ENCODE measurements at regions not wholly inside any gene's neighbourhood (a gene's known extent, or its start where the extent isn't known, plus 50 kb on each side); places are given as distances from the start of the nearest gene placed in this dataset.

- no peak for DNase-seq
Measured at GRCh38 chr10:110416776-110417711, 80.7 kb upstream of the DUSP5 start.

DNA sequence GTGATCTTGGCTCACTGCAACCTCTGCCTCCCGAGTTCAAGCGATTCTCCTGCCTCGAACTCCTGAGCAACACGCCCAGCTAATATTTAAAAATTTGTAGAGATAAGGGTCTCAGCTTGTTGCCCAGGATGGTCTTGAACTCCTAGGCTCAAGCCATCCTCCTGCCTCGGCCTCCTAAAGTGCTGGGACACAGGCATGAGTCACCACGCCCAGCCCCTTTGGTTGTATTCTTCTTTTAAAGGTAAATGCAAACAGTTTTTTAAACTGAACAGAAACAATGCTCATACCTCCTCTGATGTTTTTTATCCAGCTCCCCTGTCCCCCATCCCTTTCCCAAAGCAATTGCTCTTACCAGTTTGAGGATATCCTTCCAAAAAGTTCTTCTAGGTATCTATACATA is 79.5 kb upstream of the DUSP5 start:
- no peak for DNase-seq

DNA sequence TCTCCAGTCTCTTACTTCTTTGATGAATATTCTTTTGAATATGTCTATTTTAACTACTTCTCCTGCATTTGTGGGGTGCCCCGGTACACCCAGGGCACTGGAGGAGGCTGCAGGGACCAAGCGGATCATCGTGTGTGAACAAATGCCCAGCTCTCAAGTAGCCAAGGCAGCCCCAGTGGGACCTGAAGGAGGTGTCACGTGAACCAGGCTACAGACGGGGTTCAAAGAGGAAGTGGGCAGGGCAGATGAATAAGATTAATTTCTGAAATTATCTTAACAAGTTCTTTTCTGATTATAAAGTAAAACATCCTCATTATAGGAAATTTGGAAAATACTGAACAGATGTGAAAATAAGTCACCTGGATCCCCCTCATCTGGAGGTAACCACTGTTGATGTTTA is 78.4 kb upstream of the DUSP5 start:
- no peak for DNase-seq

DNA sequence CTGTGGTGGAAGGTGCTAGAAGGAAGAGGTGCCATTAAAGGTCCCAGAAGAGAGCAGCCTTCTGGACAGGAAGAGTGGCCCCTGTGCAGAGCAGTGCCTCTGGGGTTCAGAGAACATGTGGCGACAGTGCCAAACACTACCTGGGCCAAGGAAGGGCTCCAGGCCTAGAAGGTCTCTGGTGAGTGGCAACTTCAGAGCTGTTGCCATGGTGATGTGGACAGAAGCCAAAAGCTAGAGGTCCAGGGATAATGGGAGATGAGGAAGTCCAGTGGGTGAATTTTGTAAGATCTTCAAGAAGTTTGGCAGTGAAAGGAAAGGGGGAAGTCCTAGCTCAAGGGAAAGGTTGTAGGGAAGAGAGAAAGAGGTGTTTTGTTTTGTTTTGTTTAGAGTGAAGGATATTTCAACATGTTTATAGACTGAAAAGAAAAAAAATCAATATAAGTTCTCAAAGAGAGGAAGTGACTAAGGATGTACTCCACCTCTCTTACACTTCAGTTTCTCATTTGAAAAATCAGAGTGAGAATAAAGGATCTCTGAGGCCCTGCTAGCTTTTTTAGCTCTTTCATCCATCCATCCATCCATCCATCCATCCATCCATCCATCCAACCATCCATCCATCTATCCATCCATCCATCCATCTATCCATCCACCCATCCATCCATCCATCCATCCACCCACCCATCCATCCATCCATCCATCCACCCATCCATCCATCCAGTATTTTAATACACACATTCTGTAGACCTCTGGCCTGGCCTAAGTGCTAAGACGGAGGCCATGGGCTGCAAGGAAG is 77.1 kb upstream of the DUSP5 start:
- no peak for DNase-seq

GRCh38 chr10:110421512-110422138 is 76.1 kb upstream of the DUSP5 start:
- no peak for DNase-seq

GRCh38 chr10:110422548-110422947 is 75.2 kb upstream of the DUSP5 start:
- DNase-seq, result no peak

DNA sequence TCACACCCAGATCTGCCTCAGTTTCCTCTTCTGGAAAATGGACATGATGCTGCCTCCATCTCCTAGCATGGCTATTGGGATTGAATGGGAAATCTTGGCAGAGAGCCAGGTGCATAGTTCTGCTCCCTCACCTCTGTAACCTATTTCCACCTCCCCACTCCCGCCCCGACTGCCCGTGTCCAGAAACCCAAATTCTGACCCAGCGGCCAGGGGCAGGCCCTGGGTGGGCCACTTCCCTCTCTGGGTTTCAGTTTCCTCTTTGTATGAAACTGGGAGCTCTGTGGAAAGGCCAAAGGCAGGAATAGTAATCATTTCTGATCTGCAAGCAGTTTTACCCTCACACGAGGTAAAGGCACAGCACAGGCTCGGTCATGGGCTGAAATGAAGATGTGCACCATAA is 74.1 kb upstream of the DUSP5 start:
- DNase-seq, result no peak

GRCh38 chr10:110425684-110426293 is 71.9 kb upstream of the DUSP5 start:
- no peak for DNase-seq

DNA sequence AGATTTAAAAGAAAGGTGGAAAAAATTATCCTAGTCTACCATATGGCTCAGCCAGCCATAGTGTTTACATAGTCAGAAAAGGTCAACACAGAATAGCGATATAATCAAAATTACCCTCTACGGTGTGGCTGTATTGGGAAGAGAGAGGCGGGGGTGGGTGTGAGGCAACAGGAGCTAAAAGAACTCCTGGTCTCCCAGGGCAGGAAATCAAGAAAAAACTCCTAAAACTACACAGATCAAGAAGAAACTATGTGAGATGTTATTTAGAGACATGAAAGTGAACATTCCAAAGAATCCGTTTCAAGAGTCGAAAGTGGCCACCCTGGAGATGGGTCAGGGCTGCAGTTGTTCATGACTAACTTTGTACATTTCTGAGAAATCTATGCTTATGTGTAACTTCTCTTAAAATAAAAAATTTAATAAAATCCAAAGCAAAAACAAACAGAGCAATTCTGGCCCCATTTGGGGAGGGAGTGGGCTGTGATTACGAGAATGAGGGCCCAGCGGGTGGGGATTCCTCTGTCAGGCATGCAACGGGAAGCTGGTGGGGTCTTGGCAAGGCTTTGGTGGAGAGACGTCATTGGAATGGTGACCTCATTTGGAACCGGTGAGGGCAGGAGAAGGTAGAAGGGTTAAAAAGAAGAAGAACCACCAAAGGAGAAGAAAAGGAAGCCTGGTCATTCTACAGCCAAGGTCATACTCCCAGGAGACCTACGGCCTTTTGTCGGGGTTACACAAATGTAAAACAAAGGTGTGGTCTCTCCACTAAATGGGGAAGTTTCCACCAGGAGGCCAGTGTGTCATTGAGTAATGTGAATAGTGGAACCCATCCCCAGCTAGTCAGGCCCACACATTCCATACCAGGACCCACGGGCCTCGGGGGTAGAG is 71.2 kb upstream of the DUSP5 start:
- DNase-seq, result peak; percentile 9

GRCh38 chr10:110429301-110429700 is 68.4 kb upstream of the DUSP5 start:
- DNase-seq, result no peak

DNA sequence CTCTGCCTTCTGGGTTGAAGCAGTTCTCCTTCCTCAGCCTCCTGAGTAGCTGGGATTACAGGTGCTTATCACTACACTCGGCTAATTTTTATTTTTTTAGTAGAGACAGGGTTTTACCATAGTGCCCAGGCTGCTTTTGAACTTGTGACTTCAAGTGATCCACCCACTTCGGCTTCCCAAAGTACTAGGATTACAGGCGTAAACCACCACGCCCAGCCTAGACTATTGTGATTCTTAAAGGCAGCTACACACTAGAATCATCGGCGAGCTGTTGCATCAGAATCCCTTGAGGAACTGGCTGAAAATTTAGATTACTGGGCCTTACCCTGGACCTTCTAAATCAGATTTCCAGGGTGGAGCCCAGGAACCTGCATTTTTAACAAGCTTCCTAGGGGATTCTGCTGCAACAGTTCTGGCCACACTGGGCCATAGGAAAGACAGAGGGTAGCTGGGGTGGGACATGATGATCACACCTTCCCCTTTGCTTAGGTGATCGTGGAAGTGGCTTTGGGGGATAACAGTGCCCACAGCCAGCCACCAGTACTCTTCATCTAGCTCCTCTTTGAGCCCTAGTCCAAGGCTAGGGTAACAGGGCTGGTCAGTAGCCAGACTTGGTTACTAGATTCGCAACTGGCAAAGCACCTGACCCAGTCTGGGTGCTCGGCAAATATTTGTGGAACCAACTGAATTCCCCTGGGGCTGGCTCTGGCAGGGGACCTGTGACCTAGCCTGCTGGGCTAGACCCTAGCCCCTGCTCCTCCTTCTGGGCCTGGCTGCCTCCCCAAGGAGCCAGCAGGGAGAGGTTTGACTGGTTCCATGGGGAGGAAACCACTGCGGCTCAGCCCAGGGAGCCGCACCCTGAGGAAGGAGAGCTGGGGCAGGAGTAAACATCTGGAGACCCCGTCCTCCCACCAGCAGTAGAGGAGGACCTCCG is 67.1 kb upstream of the DUSP5 start:
- no peak for DNase-seq

- DNase-seq, result no peak
Measured at GRCh38 chr10:110431659-110432058, 66.0 kb upstream of the DUSP5 start.

GRCh38 chr10:110432084-110432483 is 65.6 kb upstream of the DUSP5 start:
- DNase-seq, result no peak

GRCh38 chr10:110432814-110433565 is 64.7 kb upstream of the DUSP5 start:
- DNase-seq, result no peak

- DNase-seq, result no peak
Measured at GRCh38 chr10:110433740-110434139, 64.0 kb upstream of the DUSP5 start.

DNA sequence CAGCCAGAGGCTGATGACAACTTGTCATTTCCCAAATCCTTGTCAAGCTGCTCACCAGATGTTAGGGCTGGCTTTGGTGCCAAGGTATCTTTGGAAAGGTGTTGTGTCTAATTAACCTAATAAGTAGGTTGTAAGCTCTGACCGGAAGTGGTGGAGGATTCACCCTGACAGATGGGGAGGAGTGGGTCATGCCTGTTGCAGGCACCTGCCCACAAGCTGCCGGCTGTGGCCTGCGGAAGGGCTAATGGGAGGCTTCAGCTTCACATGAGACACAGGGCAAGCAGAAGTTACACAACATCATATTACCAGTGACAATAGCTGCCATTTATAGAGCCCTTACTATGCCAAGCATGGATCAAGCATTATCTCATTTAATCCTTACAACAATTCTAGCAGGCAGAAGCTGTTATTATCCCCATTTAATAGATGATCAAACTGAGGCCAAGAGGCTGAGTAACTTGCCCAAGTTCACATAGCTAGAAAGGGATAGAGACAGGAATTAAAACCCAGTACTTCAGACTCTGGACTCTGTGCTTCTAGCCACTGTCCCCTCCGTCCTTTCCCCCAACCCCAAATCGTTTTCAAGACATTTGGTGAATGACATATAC is 63.1 kb upstream of the DUSP5 start:
- no peak for DNase-seq

GRCh38 chr10:110436554-110437350 is 61.0 kb upstream of the DUSP5 start:
- DNase-seq, result no peak

GRCh38 chr10:110437351-110437605 is 60.4 kb upstream of the DUSP5 start:
- DNase-seq, result no peak

DNA sequence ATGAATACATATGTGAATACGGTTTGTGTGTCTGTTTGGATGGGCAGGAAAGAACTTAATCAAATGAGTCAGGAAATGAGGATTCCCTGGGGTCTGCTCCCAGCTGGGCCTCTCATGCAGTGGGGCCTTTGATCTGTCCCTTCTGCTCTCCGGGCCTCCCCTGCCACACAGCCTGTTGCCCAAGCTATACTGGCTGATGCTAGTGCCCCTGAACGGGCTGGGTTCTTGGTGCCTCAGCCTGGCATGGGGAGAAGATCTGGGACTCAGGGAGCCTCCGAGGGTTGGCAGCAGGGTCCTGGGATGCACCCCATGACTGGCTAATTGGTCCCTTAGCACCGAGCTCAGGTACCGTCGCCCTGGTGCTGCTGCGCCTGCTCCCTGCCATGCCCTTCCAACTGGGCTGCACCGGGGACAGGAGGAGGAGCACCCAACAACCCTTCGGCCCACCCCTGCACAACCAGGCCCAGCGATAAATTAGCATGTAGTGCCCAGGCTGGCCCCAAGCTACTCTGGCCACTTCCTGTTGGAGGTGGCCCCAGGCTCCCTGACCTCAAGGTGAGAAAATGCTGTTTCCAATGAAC is 59.9 kb upstream of the DUSP5 start:
- no peak for DNase-seq
